Activated T-helper 1 cell treated with anti-CD3 and anti-CD28 coated beads, Interleukin-2, amount 50 U/mL, for 16 hours (primary cell): ENCODE measurements at regions not wholly inside any gene's neighbourhood (a gene's known extent, or its start where the extent isn't known, plus 50 kb on each side); places are given as distances from the start of the nearest gene placed in this dataset.
"Not testable (repeated sequence)": the region's sequence is repeated elsewhere in the genome, so short reads cannot be mapped to it uniquely, and the experiment has no call there.

Experiments used
- DNase-seq, 2 donors: peaks; one replicate each; pipeline ENCODE4 v3.0.0-alpha.2; 2020; ENCODE audit warnings: low read depth in 1 of 2, low spot score in 1 of 2

- not testable (repeated sequence) for DNase-seq
Measured at GRCh38 chr10:129213996-129214395, 253.0 kb upstream of the MGMT start.

GRCh38 chr10:129219364-129219763 lies 247.7 kb upstream of the MGMT start:
- DNase-seq, result no peak

- no peak for DNase-seq
Measured at GRCh38 chr10:129222436-129222835, 244.6 kb upstream of the MGMT start.

GRCh38 chr10:129223363-129223762 lies 243.7 kb upstream of the MGMT start:
- DNase-seq, result no peak

- DNase-seq, result no peak
Measured at GRCh38 chr10:129224065-129224464, 243.0 kb upstream of the MGMT start.

- DNase-seq, result no peak
Measured at GRCh38 chr10:129231821-129232220, 235.2 kb upstream of the MGMT start.

GRCh38 chr10:129233351-129234148 lies 233.5 kb upstream of the MGMT start:
- no peak for DNase-seq

GRCh38 chr10:129236274-129236691 lies 230.8 kb upstream of the MGMT start:
- no peak for DNase-seq

- DNase-seq, result no peak
Measured at GRCh38 chr10:129241461-129241860, 225.6 kb upstream of the MGMT start.

- no peak for DNase-seq
Measured at GRCh38 chr10:129244298-129244697, 222.7 kb upstream of the MGMT start.

GRCh38 chr10:129244757-129245156 lies 222.3 kb upstream of the MGMT start:
- no peak for DNase-seq

GRCh38 chr10:129253161-129253864 lies 213.7 kb upstream of the MGMT start:
- no peak for DNase-seq

GRCh38 chr10:129253865-129254179 lies 213.2 kb upstream of the MGMT start:
- DNase-seq, result no peak

GRCh38 chr10:129258283-129258923 lies 208.6 kb upstream of the MGMT start:
- no peak for DNase-seq

GRCh38 chr10:129259128-129259815 lies 207.8 kb upstream of the MGMT start:
- DNase-seq, result no peak

GRCh38 chr10:129272176-129272575 lies 194.9 kb upstream of the MGMT start:
- no peak for DNase-seq

GRCh38 chr10:129272866-129273650 lies 194.0 kb upstream of the MGMT start:
- no peak for DNase-seq

GRCh38 chr10:129273860-129274259 lies 193.2 kb upstream of the MGMT start:
- DNase-seq, result no peak

GRCh38 chr10:129274748-129275474 lies 192.1 kb upstream of the MGMT start:
- no peak for DNase-seq

- DNase-seq, result no peak
Measured at GRCh38 chr10:129275886-129276285, 191.2 kb upstream of the MGMT start.
